Stomach smooth muscle (tissue), 2 donors: ENCODE measurements at regions not wholly inside any gene's neighbourhood (a gene's known extent, or its start where the extent isn't known, plus 50 kb on each side); places are given as distances from the start of the nearest gene placed in this dataset.

Experiments
- H3K27ac ChIP-seq: one replicate; pipeline ENCODE4 v1.7.0; 2013; ENCODE audit warnings: mild to moderate bottlenecking, low read length, inconsistent platforms
- H3K27me3 ChIP-seq, 2 donors: one replicate each; pipeline ENCODE4 v1.7.0; 2013; ENCODE audit warnings: low read length in 2 of 2; ENCODE audit not compliant: insufficient read depth in 2 of 2, control insufficient read depth in 1 of 2
- H3K36me3 ChIP-seq, 2 donors: one replicate each; pipeline ENCODE4 v1.7.0; 2013; ENCODE audit warnings: low read length in 2 of 2; ENCODE audit not compliant: control insufficient read depth in 2 of 2, insufficient read depth in 2 of 2
- H3K4me1 ChIP-seq: one replicate; pipeline ENCODE4 v1.7.0; 2013; ENCODE audit warnings: low read length; ENCODE audit not compliant: control insufficient read depth, insufficient read depth
- H3K4me3 ChIP-seq, 2 donors: one replicate each; pipeline ENCODE4 v1.7.0; 2013; ENCODE audit warnings: low read length in 2 of 2
- H3K9ac ChIP-seq, 2 donors: one replicate each; pipeline ENCODE4 v1.7.0; 2013; ENCODE audit warnings: low read length in 2 of 2, mild to moderate bottlenecking in 1 of 2
- H3K9me3 ChIP-seq, 2 donors: one replicate each; pipeline ENCODE4 v1.7.0; 2013; ENCODE audit warnings: low read length in 2 of 2; ENCODE audit not compliant: control insufficient read depth in 2 of 2
- donor health status: healthy.
- donor health status: Pancreatic carcinoma.

- H3K36me3 ChIP-seq: no peaks in the 10 kb centered on the region
- no peak overlapping the region for H3K9ac ChIP-seq
- H3K27me3 ChIP-seq: peaks cover 23 to 27% of the 10 kb centered on the region in 2 donors
- no peaks in the 10 kb centered on the region for H3K9me3 ChIP-seq
- no peak overlapping the region for H3K27ac ChIP-seq
- H3K4me1 ChIP-seq: no peaks in the 10 kb centered on the region
- H3K4me3 ChIP-seq: no peak overlapping the region
Observed at GRCh38 chr1:5390504-5390903, 601.7 kb downstream of the NPHP4 start.

GRCh38 chr1:5389101-5389885 lies 602.9 kb downstream of the NPHP4 start:
- no peaks in the 10 kb centered on the region for H3K4me1 ChIP-seq
- no peak overlapping the region for H3K27ac ChIP-seq
- H3K36me3 ChIP-seq: no peaks in the 10 kb centered on the region
- H3K9me3 ChIP-seq: no peaks in the 10 kb centered on the region
- no peak overlapping the region for H3K9ac ChIP-seq
- H3K27me3 ChIP-seq: peaks cover 31 to 36% of the 10 kb centered on the region in 2 donors
- H3K4me3 ChIP-seq: no peak overlapping the region

GRCh38 chr1:5388622-5389021 lies 603.6 kb downstream of the NPHP4 start:
- H3K36me3 ChIP-seq: no peaks in the 10 kb centered on the region
- H3K4me3 ChIP-seq: no peak overlapping the region
- H3K27me3 ChIP-seq: peaks cover 31 to 36% of the 10 kb centered on the region in 2 donors
- H3K4me1 ChIP-seq: no peaks in the 10 kb centered on the region
- no peak overlapping the region for H3K27ac ChIP-seq
- H3K9me3 ChIP-seq: no peaks in the 10 kb centered on the region
- no peak overlapping the region for H3K9ac ChIP-seq

- no peaks in the 10 kb centered on the region for H3K4me1 ChIP-seq
- H3K36me3 ChIP-seq: no peaks in the 10 kb centered on the region
- H3K27me3 ChIP-seq: peaks cover 29 to 30% of the 10 kb centered on the region in 2 donors
- no peak overlapping the region for H3K9ac ChIP-seq
- no peak overlapping the region for H3K4me3 ChIP-seq
- no peaks in the 10 kb centered on the region for H3K9me3 ChIP-seq
- no peak overlapping the region for H3K27ac ChIP-seq
Observed at GRCh38 chr1:5386371-5386770, 605.9 kb downstream of the NPHP4 start.

- Histone ChIP-seq H3K36me3 (no peaks in the 10 kb centered on the region), H3K27ac (no peak overlapping the region), H3K9me3 (no peaks in the 10 kb centered on the region), H3K4me3 (no peak overlapping the region), H3K4me1 (no peaks in the 10 kb centered on the region), H3K27me3 (peaks cover 27 to 30% of the 10 kb centered on the region in 2 donors), H3K9ac (no peak overlapping the region)
Observed at GRCh38 chr1:5385956-5386355, 606.3 kb downstream of the NPHP4 start.

GRCh38 chr1:5385096-5385799 lies 607.0 kb downstream of the NPHP4 start:
- H3K9ac ChIP-seq: no peak overlapping the region
- no peaks in the 10 kb centered on the region for H3K36me3 ChIP-seq
- no peaks in the 10 kb centered on the region for H3K4me1 ChIP-seq
- H3K9me3 ChIP-seq: no peaks in the 10 kb centered on the region
- no peak overlapping the region for H3K4me3 ChIP-seq
- H3K27ac ChIP-seq: no peak overlapping the region
- H3K27me3 ChIP-seq: peaks cover 24 to 27% of the 10 kb centered on the region in 2 donors

GRCh38 chr1:5381491-5381890 lies 610.7 kb downstream of the NPHP4 start:
- Histone ChIP-seq H3K27ac (no peak overlapping the region), H3K36me3 (no peaks in the 10 kb centered on the region), H3K4me1 (no peaks in the 10 kb centered on the region), H3K27me3 (peaks cover 14 to 17% of the 10 kb centered on the region in 2 donors), H3K9me3 (no peaks in the 10 kb centered on the region), H3K4me3 (no peak overlapping the region), H3K9ac (no peak overlapping the region)

GRCh38 chr1:5379176-5379759 lies 613.0 kb downstream of the NPHP4 start:
- H3K4me3 ChIP-seq: no peak overlapping the region
- H3K27me3 ChIP-seq: peaks cover 0 to 4% of the 10 kb centered on the region in 2 donors
- no peak overlapping the region for H3K27ac ChIP-seq
- H3K9ac ChIP-seq: no peak overlapping the region
- H3K36me3 ChIP-seq: no peaks in the 10 kb centered on the region
- H3K4me1 ChIP-seq: no peaks in the 10 kb centered on the region
- H3K9me3 ChIP-seq: no peaks in the 10 kb centered on the region

GRCh38 chr1:5376538-5377247 lies 615.5 kb downstream of the NPHP4 start:
- Histone ChIP-seq H3K27me3 (peaks cover 0 to 6% of the 10 kb centered on the region in 2 donors), H3K4me1 (no peaks in the 10 kb centered on the region), H3K4me3 (no peak overlapping the region), H3K9me3 (peaks cover 4 to 7% of the 10 kb centered on the region in 2 donors), H3K27ac (no peak overlapping the region), H3K9ac (no peak overlapping the region), H3K36me3 (no peaks in the 10 kb centered on the region)

- peaks cover 4 to 7% of the 10 kb centered on the region in 2 donors for H3K9me3 ChIP-seq
- H3K9ac ChIP-seq: no peak overlapping the region
- no peak overlapping the region for H3K4me3 ChIP-seq
- H3K27ac ChIP-seq: no peak overlapping the region
- H3K27me3 ChIP-seq: peaks cover 0 to 6% of the 10 kb centered on the region in 2 donors
- H3K36me3 ChIP-seq: no peaks in the 10 kb centered on the region
- H3K4me1 ChIP-seq: no peaks in the 10 kb centered on the region
Observed at GRCh38 chr1:5375481-5375880, 616.7 kb downstream of the NPHP4 start.
